GM12878 (cell line): ENCODE measurements at regions not wholly inside any gene's neighbourhood (a gene's known extent, or its start where the extent isn't known, plus 50 kb on each side); places are given as distances from the start of the nearest gene placed in this dataset.

Source experiments
- ATAC-seq: fragments of 200-7000 bp; cut with Tn5 transposase; 3 replicates; pipeline ENCODE4 v1.9.1; 2020; ENCODE audit warnings: mild to moderate bottlenecking, moderate library complexity
- BruUV-seq: library from RNA; stranded (reverse); fragments of 400-500 nt; replicated peaks from 2 replicates; lab custom pipeline; 2021; lab: Mats Ljungman, UMichigan
- CTCF ChIA-PET: fragments of 300-600 bp; sonication (Branson Sonifier 250); formaldehyde crosslinking; extraction: SDS; loops from one replicate; lab custom pipeline; 2021; ENCODE audit warnings: inconsistent platforms; lab: Yijun Ruan, JAX
- POLR2A ChIA-PET: fragments of 350-600 bp; formaldehyde crosslinking; extraction: SDS; loops from one replicate; lab custom pipeline; 2021; ENCODE audit warnings: inconsistent platforms; lab: Charles Lee
- RAD21 ChIA-PET: fragments of 300-600 bp; sonication (Branson Sonifier 250); formaldehyde crosslinking; loops from one replicate; lab custom pipeline; 2023; ENCODE audit warnings: antibody characterized with exemption; ENCODE audit not compliant: unreplicated experiment; lab: Charles Lee
- SMC1A ChIA-PET: fragments of 300-600 bp; sonication (Branson Sonifier 250); formaldehyde crosslinking; loops from one replicate; lab custom pipeline; 2023; ENCODE audit not compliant: unreplicated experiment, uncharacterized antibody; lab: Charles Lee
- DNase-seq: peaks from one replicate; pipeline ENCODE4 v3.0.0-alpha.2; 2011; ENCODE audit warnings: low read depth, low spot score
- FAIRE-seq: peaks from 3 replicates; lab custom pipeline; 2011; peaks lifted over from hg19 to GRCh38; lab: Jason Lieb, UNC
- H2AFZ ChIP-seq: 2 replicates; pipeline ENCODE4 v1.6.0; 2011; ENCODE audit warnings: low read depth, low read length, control low read depth; ENCODE audit not compliant: control insufficient read depth
- H3K27ac ChIP-seq: 2 replicates; pipeline ENCODE4 v1.5.1; 2011; ENCODE audit warnings: control low read depth; ENCODE audit not compliant: control insufficient read depth, insufficient read depth
- H3K27me3 ChIP-seq, 2 experiments: replicated peaks in 1 of 2; 2 replicates each; pipeline versions ENCODE4 v1.6.0 to v1.6.1; 2011; ENCODE audit warnings: low read length in 1 of 2; ENCODE audit not compliant: control insufficient read depth in 2 of 2, insufficient read depth in 2 of 2
- H3K36me3 ChIP-seq, 2 experiments: 2 replicates each; pipeline ENCODE4 v1.5.1; 2011; ENCODE audit warnings: low read length in 1 of 2; ENCODE audit not compliant: control insufficient read depth in 2 of 2, insufficient read depth in 2 of 2
- H3K4me1 ChIP-seq: 2 replicates; pipeline ENCODE4 v1.6.1; 2011; ENCODE audit warnings: mild to moderate bottlenecking, low read length, moderate library complexity, mixed read lengths; ENCODE audit not compliant: control insufficient read depth, insufficient read depth
- H3K4me2 ChIP-seq: 2 replicates; pipeline ENCODE4 v1.6.0; 2011; ENCODE audit warnings: control low read depth; ENCODE audit not compliant: control insufficient read depth, insufficient read depth
- H3K4me3 ChIP-seq: fragments of 200-600 bp; sonication (generic); 2 replicates; pipeline ENCODE4 v1.5.1; 2016
- H3K79me2 ChIP-seq: 2 replicates; pipeline ENCODE4 v1.6.0; 2011; ENCODE audit warnings: low read length; ENCODE audit not compliant: control insufficient read depth, insufficient read depth
- H3K9ac ChIP-seq: 2 replicates; pipeline ENCODE4 v1.8.0; 2011; ENCODE audit warnings: low read length, control low read depth, mixed read lengths; ENCODE audit not compliant: control insufficient read depth, insufficient read depth
- H3K9me3 ChIP-seq: replicated peaks from 3 replicates; pipeline ENCODE4 v1.5.1; 2011; ENCODE audit warnings: mild to moderate bottlenecking, low read length; ENCODE audit not compliant: control insufficient read depth, insufficient read depth
- H4K20me1 ChIP-seq: 2 replicates; pipeline ENCODE4 v1.6.0; 2011; ENCODE audit not compliant: control insufficient read depth, insufficient read depth
- ASH2L ChIP-seq: fragments of 300-600, 200-600 bp; sonication (generic); IDR thresholded peaks from 2 replicates; pipeline ENCODE4 v1.6.1; 2017; ENCODE audit warnings: low read depth, mild to moderate bottlenecking, borderline replicate concordance
- CREB1 ChIP-seq: IDR thresholded peaks from 2 replicates; pipeline ENCODE4 v1.6.1; 2012; ENCODE audit warnings: low read depth, mild to moderate bottlenecking, inconsistent platforms
- SMAD5 ChIP-seq: IDR thresholded peaks from 2 replicates; pipeline ENCODE4 v1.6.1; 2016; ENCODE audit warnings: antibody characterized with exemption, low read depth
- ZNF207 ChIP-seq: fragments of 450-650 bp; IDR thresholded peaks from 2 replicates; pipeline ENCODE4 v1.6.1; 2014; ENCODE audit warnings: antibody characterized with exemption, mild to moderate bottlenecking, borderline replicate concordance
- ZNF217 ChIP-seq: fragments of 450-650 bp; IDR thresholded peaks from 2 replicates; pipeline ENCODE4 v1.6.1; 2017; ENCODE audit warnings: antibody characterized with exemption, mild to moderate bottlenecking
- ZNF24 ChIP-seq: fragments of 450-650 bp; IDR thresholded peaks from 2 replicates; pipeline ENCODE4 v1.6.1; 2017; ENCODE audit warnings: antibody characterized with exemption, mild to moderate bottlenecking
- WGBS: methylation state at CpG from one replicate; pipeline ENCODE4 v1.1.6; 2016; ENCODE audit warnings: low lambda C conversion rate; ENCODE audit not compliant: insufficient replicate concordance, insufficient coverage; ENCODE audit errors: missing lambda C conversion rate; 5-methylcytosine and 5-hydroxymethylcytosine counted together
- in situ Hi-C: fragments of 300-500 bp; cut with MboI; formaldehyde crosslinking; loops from 9 replicates; pipeline ENCODE4 v1.14.3; 2018; ENCODE audit warnings: mixed read lengths
- intact Hi-C: fragments of 100-400 bp; cut with micrococcal nuclease; formaldehyde crosslinking; loops from one replicate; pipeline ENCODE4 v1.14.2; 2022; ENCODE audit not compliant: unreplicated experiment
- TF ChIP-seq, protein P1 (sequence below): IDR thresholded peaks from 2 replicates; pipeline ENCODE4 v1.6.1; 2012; ENCODE audit warnings: mild to moderate bottlenecking, low read depth, low read length
- TF ChIP-seq, protein P2 (sequence below): IDR thresholded peaks from 2 replicates; pipeline ENCODE4 v1.6.1; 2012; ENCODE audit warnings: low read depth, low read length, improper control_type of control experiment

DNA sequence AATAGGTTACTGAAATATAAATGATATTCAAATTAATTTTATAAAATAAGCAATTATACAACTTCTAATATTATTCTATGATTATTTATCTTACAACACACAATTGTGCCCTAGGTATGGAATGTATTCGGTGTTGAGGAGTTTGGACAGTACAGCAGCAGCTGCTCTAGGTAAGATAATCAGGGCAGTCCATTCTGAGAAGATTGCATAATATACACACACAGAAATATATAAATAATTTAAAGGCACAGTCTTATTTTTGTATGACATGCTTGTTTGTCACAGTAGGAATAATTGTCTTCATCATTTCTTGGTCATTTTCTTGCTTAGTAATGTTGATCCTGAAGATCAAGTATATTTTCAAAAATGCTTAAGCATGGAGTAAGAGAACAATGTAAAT is 849.4 kb upstream of the MIR17HG start:
- CTCF ChIA-PET = no interaction called here
- intact Hi-C loops = no loop called here
- TF ChIP-seq ZNF207 = no peak
- no peak for TF ChIP-seq CREB1
- TF ChIP-seq ZNF217 = no peak
- TF ChIP-seq ZNF24 = no peak
- TF ChIP-seq, protein P1, sequence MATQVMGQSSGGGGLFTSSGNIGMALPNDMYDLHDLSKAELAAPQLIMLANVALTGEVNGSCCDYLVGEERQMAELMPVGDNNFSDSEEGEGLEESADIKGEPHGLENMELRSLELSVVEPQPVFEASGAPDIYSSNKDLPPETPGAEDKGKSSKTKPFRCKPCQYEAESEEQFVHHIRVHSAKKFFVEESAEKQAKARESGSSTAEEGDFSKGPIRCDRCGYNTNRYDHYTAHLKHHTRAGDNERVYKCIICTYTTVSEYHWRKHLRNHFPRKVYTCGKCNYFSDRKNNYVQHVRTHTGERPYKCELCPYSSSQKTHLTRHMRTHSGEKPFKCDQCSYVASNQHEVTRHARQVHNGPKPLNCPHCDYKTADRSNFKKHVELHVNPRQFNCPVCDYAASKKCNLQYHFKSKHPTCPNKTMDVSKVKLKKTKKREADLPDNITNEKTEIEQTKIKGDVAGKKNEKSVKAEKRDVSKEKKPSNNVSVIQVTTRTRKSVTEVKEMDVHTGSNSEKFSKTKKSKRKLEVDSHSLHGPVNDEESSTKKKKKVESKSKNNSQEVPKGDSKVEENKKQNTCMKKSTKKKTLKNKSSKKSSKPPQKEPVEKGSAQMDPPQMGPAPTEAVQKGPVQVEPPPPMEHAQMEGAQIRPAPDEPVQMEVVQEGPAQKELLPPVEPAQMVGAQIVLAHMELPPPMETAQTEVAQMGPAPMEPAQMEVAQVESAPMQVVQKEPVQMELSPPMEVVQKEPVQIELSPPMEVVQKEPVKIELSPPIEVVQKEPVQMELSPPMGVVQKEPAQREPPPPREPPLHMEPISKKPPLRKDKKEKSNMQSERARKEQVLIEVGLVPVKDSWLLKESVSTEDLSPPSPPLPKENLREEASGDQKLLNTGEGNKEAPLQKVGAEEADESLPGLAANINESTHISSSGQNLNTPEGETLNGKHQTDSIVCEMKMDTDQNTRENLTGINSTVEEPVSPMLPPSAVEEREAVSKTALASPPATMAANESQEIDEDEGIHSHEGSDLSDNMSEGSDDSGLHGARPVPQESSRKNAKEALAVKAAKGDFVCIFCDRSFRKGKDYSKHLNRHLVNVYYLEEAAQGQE = no peak
- no peak for TF ChIP-seq ASH2L
- TF ChIP-seq, protein P2, sequence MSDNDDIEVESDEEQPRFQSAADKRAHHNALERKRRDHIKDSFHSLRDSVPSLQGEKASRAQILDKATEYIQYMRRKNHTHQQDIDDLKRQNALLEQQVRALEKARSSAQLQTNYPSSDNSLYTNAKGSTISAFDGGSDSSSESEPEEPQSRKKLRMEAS = no peak
- no peak for TF ChIP-seq SMAD5

More for the DNA sequence above, 849.4 kb upstream of the MIR17HG start:
- RAD21 ChIA-PET = no interaction called here
- POLR2A ChIA-PET = no interaction called here
- H3K4me3 ChIP-seq = no peak overlapping the region
- in situ Hi-C loops = no loop called here
- SMC1A ChIA-PET = no interaction called here
- no peak overlapping the region for H3K27ac ChIP-seq
- H3K79me2 ChIP-seq = no peaks in the 10 kb centered on the region
- H3K36me3 ChIP-seq = no peaks in the 10 kb centered on the region
- no peaks in the 10 kb centered on the region for H4K20me1 ChIP-seq
- DNase-seq (no peak), FAIRE-seq (no peak), ATAC-seq (no peak)
- BruUV-seq = no TSS peak
- no peak overlapping the region for H2AFZ ChIP-seq
- 3% methylated on average over 1 of the region's 1 CpG for WGBS
- H3K4me1 ChIP-seq = no peaks in the 10 kb centered on the region
- H3K4me2 ChIP-seq = no peak overlapping the region
- no peaks in the 10 kb centered on the region for H3K9me3 ChIP-seq
- no peaks in the 10 kb centered on the region for H3K27me3 ChIP-seq
- no peak overlapping the region for H3K9ac ChIP-seq
